HG03060 (cell line): ENCODE measurements at regions not wholly inside any gene's neighbourhood (a gene's known extent, or its start where the extent isn't known, plus 50 kb on each side); places are given as distances from the start of the nearest gene placed in this dataset.
A peak's percentile ranks its signal among the peaks of the same experiment; 100 is the strongest.

Experiments used
- ATAC-seq: cut with Tn5 transposase; IDR thresholded peaks from one replicate; pipeline ENCODE4 v1.9.1; 2021; ENCODE audit warnings: low read depth, moderate number of reproducible peaks; ENCODE audit not compliant: unreplicated experiment

GRCh38 chr3:153714016-153714415 is 407.2 kb upstream of the ARHGEF26 start:
- ATAC-seq, result no peak

- ATAC-seq, result no peak
These were observed 406.5 kb upstream of the ARHGEF26 start for GRCh38 chr3:153714588-153715290.

GRCh38 chr3:153722157-153722556 is 399.0 kb upstream of the ARHGEF26 start:
- ATAC-seq, result no peak

- ATAC-seq, result no peak
These were observed 390.1 kb upstream of the ARHGEF26 start for GRCh38 chr3:153731071-153731470.

- ATAC-seq, result no peak
These were observed 386.2 kb upstream of the ARHGEF26 start for GRCh38 chr3:153734777-153735551.

GRCh38 chr3:153740109-153740508 is 381.1 kb upstream of the ARHGEF26 start:
- ATAC-seq, result no peak

- no peak for ATAC-seq
These were observed 376.3 kb upstream of the ARHGEF26 start for GRCh38 chr3:153744889-153745288.

- ATAC-seq, result no peak
These were observed 375.0 kb upstream of the ARHGEF26 start for GRCh38 chr3:153746211-153746610.

- ATAC-seq, result no peak
These were observed 372.1 kb upstream of the ARHGEF26 start for GRCh38 chr3:153749070-153749610.

GRCh38 chr3:153752405-153753027 is 368.7 kb upstream of the ARHGEF26 start:
- ATAC-seq, result no peak

GRCh38 chr3:153753035-153753434 is 368.2 kb upstream of the ARHGEF26 start:
- ATAC-seq, result no peak

- ATAC-seq, result no peak
These were observed 364.4 kb upstream of the ARHGEF26 start for GRCh38 chr3:153756816-153757215.

- ATAC-seq, result no peak
These were observed 363.4 kb upstream of the ARHGEF26 start for GRCh38 chr3:153757839-153758238.

GRCh38 chr3:153760948-153761347 is 360.2 kb upstream of the ARHGEF26 start:
- no peak for ATAC-seq

GRCh38 chr3:153762411-153763235 is 358.6 kb upstream of the ARHGEF26 start:
- ATAC-seq, result no peak

GRCh38 chr3:153767601-153768560 is 353.3 kb upstream of the ARHGEF26 start:
- peak; percentile 14 for ATAC-seq

- ATAC-seq, result peak; percentile 93
These were observed 352.4 kb upstream of the ARHGEF26 start for GRCh38 chr3:153768561-153769469.

GRCh38 chr3:153783106-153783505 is 338.1 kb upstream of the ARHGEF26 start:
- ATAC-seq, result no peak
